ENCODE measurements at regions not wholly inside any gene's neighbourhood (a gene's known extent, or its start where the extent isn't known, plus 50 kb on each side); places are given as distances from the start of the nearest gene placed in this dataset.

GRCh38 chr6:71490876-71491275, 202.3 kb downstream of the OGFRL1 start:
- H3K36me3 ChIP-seq = no peaks in the 10 kb centered on the region
- TF ChIP-seq POLR2A (IDR thresholded peaks at IDR 0.05) (no peak), CTCF (IDR thresholded peaks at IDR 0.05) (no peak)
- intact Hi-C loops (cut with DNase I) = no loop called here
- H3K27ac ChIP-seq = no peak overlapping the region
- no peaks in the 10 kb centered on the region for H3K9me3 ChIP-seq
- no peaks in the 10 kb centered on the region for H3K27me3 ChIP-seq
- peaks cover 5 to 6% of the 10 kb centered on the region in 2 donors for H3K4me1 ChIP-seq
- WGBS, 2 donors = 79 to 85% methylated on average over 5 of the region's 5 CpGs
- no peak for DNase-seq
- no peak overlapping the region for H3K4me3 ChIP-seq (replicated peaks in 1 of 3)

GRCh38 chr6:71491844-71492243, 203.2 kb downstream of the OGFRL1 start:
- H3K27me3 ChIP-seq = no peaks in the 10 kb centered on the region
- TF ChIP-seq POLR2A (IDR thresholded peaks at IDR 0.05) (no peak), CTCF (IDR thresholded peaks at IDR 0.05) (no peak)
- H3K9me3 ChIP-seq = no peaks in the 10 kb centered on the region
- no peaks in the 10 kb centered on the region for H3K36me3 ChIP-seq
- peaks cover 11 to 14% of the 10 kb centered on the region in 2 donors for H3K4me1 ChIP-seq
- no peak for DNase-seq
- H3K4me3 ChIP-seq (replicated peaks in 1 of 3) = no peak overlapping the region
- intact Hi-C loops (cut with DNase I) = no loop called here
- H3K27ac ChIP-seq = no peak overlapping the region

- Histone ChIP-seq H3K4me1 (peaks cover 11 to 14% of the 10 kb centered on the region in 2 donors), H3K36me3 (no peaks in the 10 kb centered on the region), H3K27me3 (no peaks in the 10 kb centered on the region), H3K9me3 (no peaks in the 10 kb centered on the region), H3K27ac (no peak overlapping the region), H3K4me3 (replicated peaks in 1 of 3) (no peak overlapping the region)
- DNase-seq = no peak
- intact Hi-C loops (cut with DNase I) = no loop called here
- TF ChIP-seq CTCF (IDR thresholded peaks at IDR 0.05) (no peak), POLR2A (IDR thresholded peaks at IDR 0.05) (no peak)
- 92 to 93% methylated on average over 2 of the region's 2 CpGs for WGBS, 2 donors
Observed at GRCh38 chr6:71492668-71493067, 204.1 kb downstream of the OGFRL1 start.

DNA sequence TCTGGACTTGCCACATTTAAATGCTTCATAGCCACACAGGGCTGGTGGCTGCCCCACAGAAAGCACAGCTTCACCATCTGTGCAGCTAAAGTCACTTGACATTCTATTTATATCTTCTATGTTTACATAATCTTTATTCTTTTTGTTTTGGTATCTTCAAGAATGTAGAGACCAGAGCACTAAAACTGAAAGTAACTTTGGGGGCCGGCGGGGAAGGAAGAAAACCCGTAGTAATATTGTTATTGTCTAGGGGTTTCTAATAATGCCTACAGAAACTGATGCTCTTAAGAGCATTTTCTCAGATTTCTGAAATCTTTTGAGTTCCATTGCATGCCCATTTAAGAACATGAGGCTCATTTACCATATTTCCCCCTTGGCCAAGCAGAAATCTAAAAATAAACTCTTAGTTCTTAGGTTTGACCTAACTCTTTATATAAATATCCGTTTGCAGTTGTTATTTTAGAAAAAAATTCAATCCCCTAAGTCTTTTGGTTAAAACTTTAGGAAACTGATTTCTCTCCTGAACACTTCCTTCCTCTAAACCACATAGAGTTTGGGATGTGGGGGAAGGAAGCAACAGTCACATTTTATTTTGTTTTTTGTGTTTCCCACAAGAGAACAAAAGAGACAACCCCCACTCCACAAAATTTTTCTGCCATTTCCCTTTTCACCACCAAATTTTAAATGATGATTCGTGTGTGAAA, 207.6 kb downstream of the OGFRL1 start:
- no peak for TF ChIP-seq CTCF (IDR thresholded peaks at IDR 0.05)
- TF ChIP-seq POLR2A (IDR thresholded peaks at IDR 0.05) = no peak
- peaks cover 14 to 19% of the 10 kb centered on the region in 2 donors for H3K4me1 ChIP-seq
- intact Hi-C loops (cut with DNase I) = no loop called here
- WGBS, 2 donors = 44 to 62% methylated on average over 5 of the region's 5 CpGs
- H3K9me3 ChIP-seq = no peaks in the 10 kb centered on the region
- no peaks in the 10 kb centered on the region for H3K36me3 ChIP-seq
- peak overlapping the region; percentile 2 to 44 (median 42) for H3K27ac ChIP-seq
- no peak overlapping the region for H3K4me3 ChIP-seq (replicated peaks in 1 of 3)
- DNase-seq = no peak
- no peaks in the 10 kb centered on the region for H3K27me3 ChIP-seq

- H3K4me3 ChIP-seq (replicated peaks in 1 of 3) = no peak overlapping the region
Observed at GRCh38 chr6:71496722-71497033, 208.1 kb downstream of the OGFRL1 start.

More at GRCh38 chr6:71496722-71497033, 208.1 kb downstream of the OGFRL1 start:
- intact Hi-C loops (cut with DNase I) = no loop called here
- Histone ChIP-seq H3K27ac (peak overlapping the region in 2 of 3 donors; percentile 42 to 44), H3K27me3 (no peaks in the 10 kb centered on the region), H3K9me3 (no peaks in the 10 kb centered on the region), H3K4me1 (peaks cover 14 to 19% of the 10 kb centered on the region in 2 donors), H3K36me3 (no peaks in the 10 kb centered on the region)
- WGBS, 2 donors = 46 to 53% methylated on average over 2 of the region's 2 CpGs
- no peak for TF ChIP-seq POLR2A (IDR thresholded peaks at IDR 0.05)
- no peak for TF ChIP-seq CTCF (IDR thresholded peaks at IDR 0.05)
- DNase-seq = no peak

Measured in thyroid gland (tissue), 4 donors.